ENCODE measurements at regions not wholly inside any gene's neighbourhood (a gene's known extent, or its start where the extent isn't known, plus 50 kb on each side); places are given as distances from the start of the nearest gene placed in this dataset. TPM values are rescaled to one million over a fixed set of nuclear protein-coding genes. Genes with fewer than 3 reads are reported as not detected.

DNA sequence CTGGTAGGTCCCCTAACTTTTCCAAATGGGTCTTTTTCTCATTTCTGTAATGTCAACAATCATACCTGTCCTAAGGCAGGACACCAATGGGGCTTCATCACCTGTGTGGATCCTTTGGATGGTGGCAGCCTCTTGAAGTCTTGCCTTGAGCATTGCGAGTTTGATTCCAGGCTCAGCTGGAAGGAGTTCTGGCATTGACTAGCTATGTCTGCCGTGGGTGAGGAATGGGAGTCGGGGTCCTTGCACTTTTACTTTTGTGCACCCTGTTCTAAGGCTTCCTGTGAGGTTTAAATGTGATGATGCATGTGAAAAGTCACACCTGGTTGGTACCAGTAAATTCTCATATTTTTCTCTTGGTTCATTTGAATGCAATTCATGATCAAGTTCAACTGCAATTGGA lies 55.9 kb upstream of the CTBP2 start:
- TF ChIP-seq, protein P1, sequence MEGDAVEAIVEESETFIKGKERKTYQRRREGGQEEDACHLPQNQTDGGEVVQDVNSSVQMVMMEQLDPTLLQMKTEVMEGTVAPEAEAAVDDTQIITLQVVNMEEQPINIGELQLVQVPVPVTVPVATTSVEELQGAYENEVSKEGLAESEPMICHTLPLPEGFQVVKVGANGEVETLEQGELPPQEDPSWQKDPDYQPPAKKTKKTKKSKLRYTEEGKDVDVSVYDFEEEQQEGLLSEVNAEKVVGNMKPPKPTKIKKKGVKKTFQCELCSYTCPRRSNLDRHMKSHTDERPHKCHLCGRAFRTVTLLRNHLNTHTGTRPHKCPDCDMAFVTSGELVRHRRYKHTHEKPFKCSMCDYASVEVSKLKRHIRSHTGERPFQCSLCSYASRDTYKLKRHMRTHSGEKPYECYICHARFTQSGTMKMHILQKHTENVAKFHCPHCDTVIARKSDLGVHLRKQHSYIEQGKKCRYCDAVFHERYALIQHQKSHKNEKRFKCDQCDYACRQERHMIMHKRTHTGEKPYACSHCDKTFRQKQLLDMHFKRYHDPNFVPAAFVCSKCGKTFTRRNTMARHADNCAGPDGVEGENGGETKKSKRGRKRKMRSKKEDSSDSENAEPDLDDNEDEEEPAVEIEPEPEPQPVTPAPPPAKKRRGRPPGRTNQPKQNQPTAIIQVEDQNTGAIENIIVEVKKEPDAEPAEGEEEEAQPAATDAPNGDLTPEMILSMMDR (IDR thresholded peaks at IDR 0.05) = no peak
- TF ChIP-seq EP300 (IDR thresholded peaks at IDR 0.05) = no peak
- TF ChIP-seq POLR2A (IDR thresholded peaks at IDR 0.05) = no peak

GRCh38 chr10:125214283-125214570 lies 53.9 kb upstream of the CTBP2 start:
- no peaks in the 10 kb centered on the region for H3K27me3 ChIP-seq
- H3K9me3 ChIP-seq = no peaks in the 10 kb centered on the region
- peaks cover 7% of the 10 kb centered on the region for H3K4me1 ChIP-seq (ENCODE audit: insufficient read depth)
- no peaks in the 10 kb centered on the region for H3K36me3 ChIP-seq
- TF ChIP-seq POLR2A (IDR thresholded peaks at IDR 0.05) (no peak), EP300 (IDR thresholded peaks at IDR 0.05) (no peak)
- TF ChIP-seq, protein P1 (IDR thresholded peaks at IDR 0.05) = no peak
- intact Hi-C loops (cut with DNase I) = no loop called here
- no peak overlapping the region for H3K4me3 ChIP-seq
- no peak for DNase-seq
- WGBS, 3 donors = 60 to 78% (median 69%) methylated on average over 2 of the region's 2 CpGs
- H3K27ac ChIP-seq = no peak overlapping the region

More for the DNA sequence above, 55.9 kb upstream of the CTBP2 start:
- 87 to 95% (median 91%) methylated on average over 3 of the region's 3 CpGs for WGBS, 3 donors
- H3K27me3 ChIP-seq = no peaks in the 10 kb centered on the region
- no peak overlapping the region for H3K4me3 ChIP-seq
- no peaks in the 10 kb centered on the region for H3K36me3 ChIP-seq
- no peak overlapping the region for H3K27ac ChIP-seq
- intact Hi-C loops (cut with DNase I) = no loop called here
- H3K4me1 ChIP-seq (ENCODE audit: insufficient read depth) = no peaks in the 10 kb centered on the region
- DNase-seq = no peak
- no peaks in the 10 kb centered on the region for H3K9me3 ChIP-seq

DNA sequence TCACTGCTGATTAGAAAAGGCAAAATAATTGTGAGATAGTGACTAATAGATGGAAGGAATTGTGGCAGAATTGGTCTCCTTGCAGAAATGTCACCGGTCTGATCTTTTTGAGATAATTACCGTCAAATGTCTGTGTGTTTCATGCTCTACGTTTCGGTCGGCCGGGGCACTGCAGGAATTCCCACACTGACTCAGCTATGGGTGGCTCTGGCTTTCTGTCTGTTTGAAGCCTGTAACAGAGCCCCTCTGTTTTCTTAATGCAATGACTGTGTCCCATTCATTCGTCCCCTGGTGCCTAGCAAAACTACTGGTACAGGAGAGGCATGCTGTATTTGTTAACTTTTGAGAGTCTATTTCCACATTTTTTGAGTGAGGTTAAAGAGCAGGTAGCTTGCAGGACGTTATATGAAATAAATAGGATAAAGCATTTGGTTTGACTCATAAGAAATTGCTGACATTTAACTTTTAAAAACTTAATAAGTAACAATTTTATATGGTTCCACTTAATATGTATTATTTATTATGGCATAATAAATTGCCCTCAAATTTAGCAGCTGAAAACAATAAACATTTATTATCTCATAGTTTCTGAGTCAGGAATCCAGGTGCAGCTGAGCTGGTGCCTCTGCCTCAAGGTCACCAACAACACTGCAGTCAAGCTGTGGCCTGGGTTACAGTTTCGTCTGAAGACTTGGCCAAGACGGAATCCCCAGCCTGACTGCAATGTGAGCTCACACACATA lies 53.3 kb upstream of the CTBP2 start:
- Histone ChIP-seq H3K9me3 (no peaks in the 10 kb centered on the region), H3K27me3 (no peaks in the 10 kb centered on the region), H3K27ac (no peak overlapping the region), H3K4me3 (no peak overlapping the region), H3K4me1 (ENCODE audit: insufficient read depth) (peaks cover 11% of the 10 kb centered on the region), H3K36me3 (no peaks in the 10 kb centered on the region)
- no peak for DNase-seq
- TF ChIP-seq EP300 (IDR thresholded peaks at IDR 0.05) (no peak), POLR2A (IDR thresholded peaks at IDR 0.05) (no peak)
- TF ChIP-seq, protein P1 (IDR thresholded peaks at IDR 0.05) = no peak
- intact Hi-C loops (cut with DNase I) = no loop called here
- 64 to 71% (median 69%) methylated on average over 10 of the region's 10 CpGs for WGBS, 3 donors

DNA sequence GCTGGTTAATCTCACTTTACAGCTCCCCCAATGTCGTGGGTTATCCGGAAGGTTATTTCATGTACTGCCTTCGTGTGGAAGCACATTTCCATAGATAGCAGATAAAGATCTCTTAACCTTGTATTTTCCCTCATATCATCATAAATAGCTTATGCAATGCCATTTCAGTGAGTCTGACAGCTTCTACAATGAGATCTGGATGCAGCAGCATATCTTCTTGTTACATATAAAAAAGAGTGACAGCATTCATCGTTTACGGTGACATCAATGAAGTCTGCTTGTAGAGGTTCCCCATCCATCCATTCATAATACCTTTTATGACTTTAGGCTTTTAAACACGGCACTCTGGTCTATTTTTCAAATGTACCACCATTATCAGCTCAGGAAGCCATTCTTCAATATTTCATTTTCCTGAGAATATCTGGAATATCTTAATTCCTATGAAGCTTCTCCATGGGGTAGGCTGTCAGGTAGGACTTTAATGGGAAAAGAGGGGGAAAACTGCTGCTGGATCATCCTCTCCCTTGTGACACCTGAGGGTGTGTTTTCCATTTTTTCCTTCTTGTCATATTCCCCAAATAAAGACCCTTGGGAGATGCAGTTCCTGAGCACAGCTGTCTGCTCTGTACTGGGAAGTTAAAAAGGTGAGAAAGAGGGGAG lies 51.9 kb upstream of the CTBP2 start:
- no peak overlapping the region for H3K4me3 ChIP-seq
- no peak for TF ChIP-seq EP300 (IDR thresholded peaks at IDR 0.05)
- TF ChIP-seq, protein P1 (IDR thresholded peaks at IDR 0.05) = no peak
- no peak for TF ChIP-seq POLR2A (IDR thresholded peaks at IDR 0.05)
- 94 to 95% (median 94%) methylated on average over 6 of the region's 6 CpGs for WGBS, 3 donors
- no peaks in the 10 kb centered on the region for H3K36me3 ChIP-seq
- intact Hi-C loops (cut with DNase I) = no loop called here
- H3K27me3 ChIP-seq = no peaks in the 10 kb centered on the region
- H3K4me1 ChIP-seq (ENCODE audit: insufficient read depth) = peaks cover 15% of the 10 kb centered on the region
- no peak for DNase-seq
- H3K9me3 ChIP-seq = no peaks in the 10 kb centered on the region
- H3K27ac ChIP-seq = no peak overlapping the region

Small RNAs in the stretch of these regions (small RNA-seq; reads per million reads assigned to genes)
- gene RPS27P18 = not detected

All from ovary (tissue), 7 donors.